ENCODE measurements at regions not wholly inside any gene's neighbourhood (a gene's known extent, or its start where the extent isn't known, plus 50 kb on each side); places are given as distances from the start of the nearest gene placed in this dataset.

DNA sequence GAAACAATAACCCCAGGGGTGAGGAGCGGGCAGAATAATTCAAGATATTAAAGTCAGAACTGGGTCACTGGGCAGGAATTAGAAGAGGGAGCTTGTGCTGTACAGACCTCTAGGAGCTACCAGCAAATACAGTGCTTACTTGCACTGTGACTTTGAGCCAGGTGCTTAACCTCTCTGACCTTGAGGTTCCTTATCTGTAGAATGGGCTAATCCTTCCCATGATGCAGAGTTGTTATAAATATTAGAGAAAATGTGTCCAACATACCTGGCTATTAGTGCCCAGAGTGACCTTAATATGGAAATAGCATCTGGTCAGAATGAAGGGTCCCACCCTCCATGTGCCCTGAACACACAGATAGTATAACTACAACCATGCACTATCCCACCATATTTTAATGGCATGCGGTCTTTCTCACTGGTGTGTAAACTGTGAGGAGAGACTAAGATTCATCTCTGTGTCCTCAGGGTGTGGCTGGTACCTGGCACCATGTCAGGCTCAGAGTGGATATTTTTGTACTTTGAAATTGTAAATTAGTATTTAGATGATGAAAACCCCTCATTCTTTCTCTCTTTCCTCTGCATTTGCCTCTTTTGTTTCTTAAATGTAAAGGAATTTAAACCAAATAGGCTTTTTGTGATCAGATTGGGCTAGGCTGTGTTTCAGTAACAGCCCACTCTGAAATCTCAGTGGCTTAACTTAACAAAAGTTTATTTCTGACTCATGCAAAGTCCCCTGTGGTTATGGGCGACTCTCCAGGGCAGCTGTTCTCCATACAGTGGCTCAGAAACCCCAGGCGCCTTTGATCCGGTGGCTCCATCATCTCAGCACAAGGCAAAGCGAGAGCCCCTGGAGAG is 60.0 kb upstream of the ROR1 start:
- FAIRE-seq (no peak), DNase-seq (no peak)
- Histone ChIP-seq H3K9ac (ENCODE audit: low read length in 3 of 3) (no peak overlapping the region), H3K36me3 (ENCODE audit: control insufficient read depth in 2 of 3, insufficient read depth in 3 of 3, low read length in 3 of 3) (no peaks in the 10 kb centered on the region), H3K9me3 (ENCODE audit: control insufficient read depth in 2 of 3, insufficient read depth in 1 of 3, low read length in 3 of 3) (no peaks in the 10 kb centered on the region), H3K27me3 (ENCODE audit: control insufficient read depth, insufficient read depth, low read length) (no peaks in the 10 kb centered on the region), H3K4me1 (ENCODE audit: control insufficient read depth in 2 of 3, insufficient read depth in 2 of 3, low read depth in 1 of 3, low read length in 3 of 3) (peaks cover 0 to 9% (median 6%) of the 10 kb centered on the region in 3 donors), H3K4me3 (ENCODE audit: low read length in 3 of 3) (no peak overlapping the region), H3K27ac (ENCODE audit: low read depth in 2 of 2, low read length in 2 of 2) (no peak overlapping the region)
- TF ChIP-seq CTCF (IDR thresholded peaks at IDR 0.05; ENCODE audit: borderline replicate concordance, extremely low read depth, insufficient read depth) = no peak
- intact Hi-C loops (cut with DNase I) = no loop called here

DNA sequence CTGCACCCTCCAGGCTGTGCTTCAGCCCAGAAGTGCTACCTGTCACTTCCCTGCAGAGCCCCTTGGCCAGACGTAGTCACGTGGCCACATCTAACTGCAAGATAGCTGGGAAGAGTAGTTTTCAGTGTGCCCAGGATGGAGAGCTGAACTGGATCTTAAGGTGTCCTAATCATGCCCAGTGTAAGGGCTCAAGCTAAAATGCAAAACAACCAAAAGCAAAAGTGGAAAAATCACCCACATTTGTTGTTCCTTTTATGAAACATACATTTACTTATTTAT is 59.4 kb upstream of the ROR1 start:
- intact Hi-C loops (cut with DNase I) = no loop called here

GRCh38 chr1:63717511-63718065 is 56.2 kb upstream of the ROR1 start:
- TF ChIP-seq CTCF (IDR thresholded peaks at IDR 0.05; ENCODE audit: borderline replicate concordance, extremely low read depth, insufficient read depth) = no peak
- no peaks in the 10 kb centered on the region for H3K36me3 ChIP-seq (ENCODE audit: control insufficient read depth in 2 of 3, insufficient read depth in 3 of 3, low read length in 3 of 3)
- no peak for DNase-seq
- H3K27me3 ChIP-seq (ENCODE audit: control insufficient read depth, insufficient read depth, low read length) = no peaks in the 10 kb centered on the region
- no peak overlapping the region for H3K27ac ChIP-seq (ENCODE audit: low read depth in 2 of 2, low read length in 2 of 2)
- intact Hi-C loops (cut with DNase I) = no loop called here
- H3K4me3 ChIP-seq (ENCODE audit: low read length in 3 of 3) = no peak overlapping the region
- no peak for FAIRE-seq
- H3K9ac ChIP-seq (ENCODE audit: low read length in 3 of 3) = no peak overlapping the region
- peaks cover 0 to 2% (median 0%) of the 10 kb centered on the region in 3 donors for H3K4me1 ChIP-seq (ENCODE audit: control insufficient read depth in 2 of 3, insufficient read depth in 2 of 3, low read depth in 1 of 3, low read length in 3 of 3)
- no peaks in the 10 kb centered on the region for H3K9me3 ChIP-seq (ENCODE audit: control insufficient read depth in 2 of 3, insufficient read depth in 1 of 3, low read length in 3 of 3)

More for the DNA sequence above, 59.4 kb upstream of the ROR1 start:
- no peak for DNase-seq
- Histone ChIP-seq H3K4me3 (ENCODE audit: low read length in 3 of 3) (no peak overlapping the region), H3K9ac (ENCODE audit: low read length in 3 of 3) (no peak overlapping the region), H3K4me1 (ENCODE audit: control insufficient read depth in 2 of 3, insufficient read depth in 2 of 3, low read depth in 1 of 3, low read length in 3 of 3) (peaks cover 0 to 9% (median 6%) of the 10 kb centered on the region in 3 donors), H3K27ac (ENCODE audit: low read depth in 2 of 2, low read length in 2 of 2) (no peak overlapping the region), H3K36me3 (ENCODE audit: control insufficient read depth in 2 of 3, insufficient read depth in 3 of 3, low read length in 3 of 3) (no peaks in the 10 kb centered on the region), H3K9me3 (ENCODE audit: control insufficient read depth in 2 of 3, insufficient read depth in 1 of 3, low read length in 3 of 3) (no peaks in the 10 kb centered on the region), H3K27me3 (ENCODE audit: control insufficient read depth, insufficient read depth, low read length) (no peaks in the 10 kb centered on the region)
- FAIRE-seq = no peak
- no peak for TF ChIP-seq CTCF (IDR thresholded peaks at IDR 0.05; ENCODE audit: borderline replicate concordance, extremely low read depth, insufficient read depth)
